Esophagus (tissue), 2 donors: ENCODE measurements at regions not wholly inside any gene's neighbourhood (a gene's known extent, or its start where the extent isn't known, plus 50 kb on each side); places are given as distances from the start of the nearest gene placed in this dataset.

Experiments used
- H3K27ac ChIP-seq, 2 donors: one replicate each; pipeline ENCODE4 v1.5.1; 2013; ENCODE audit warnings: low read depth in 2 of 2, mild to moderate bottlenecking in 2 of 2, inconsistent platforms in 1 of 2, low read length in 1 of 2, moderate library complexity in 1 of 2
- H3K27me3 ChIP-seq, 2 donors: one replicate each; pipeline ENCODE4 v1.6.1; 2013; ENCODE audit warnings: low read length in 2 of 2, control low read depth in 1 of 2, mild to moderate bottlenecking in 1 of 2; ENCODE audit not compliant: insufficient read depth in 2 of 2, control insufficient read depth in 1 of 2
- H3K36me3 ChIP-seq, 2 donors: one replicate each; pipeline ENCODE4 v1.6.1; 2013; ENCODE audit warnings: low read length in 1 of 2; ENCODE audit not compliant: control insufficient read depth in 2 of 2, insufficient read depth in 2 of 2
- H3K4me1 ChIP-seq, 2 donors: one replicate each; pipeline ENCODE4 v1.6.1; 2013; ENCODE audit warnings: low read length in 1 of 2; ENCODE audit not compliant: control insufficient read depth in 2 of 2, insufficient read depth in 2 of 2
- H3K4me3 ChIP-seq, 2 donors: one replicate each; pipeline ENCODE4 v1.5.1; 2013; ENCODE audit warnings: low read length in 2 of 2, mild to moderate bottlenecking in 2 of 2, low read depth in 1 of 2, moderate library complexity in 1 of 2
- H3K9me3 ChIP-seq, 2 donors: one replicate each; pipeline ENCODE4 v1.6.1; 2013; ENCODE audit warnings: mild to moderate bottlenecking in 2 of 2, low read depth in 1 of 2, low read length in 1 of 2, moderate library complexity in 1 of 2; ENCODE audit not compliant: control insufficient read depth in 2 of 2, insufficient read depth in 1 of 2
- WGBS, 2 donors: extraction: QIAGEN DNeasy Blood & Tissue Kit; methylation state at CpG; one replicate each; pipeline ENCODE4 v1.1.7; 2013; 5-methylcytosine and 5-hydroxymethylcytosine counted together
- donor health status: healthy with polysubstance abuse.
- donor health status: Bipolar disorder and iron deficiency.

DNA sequence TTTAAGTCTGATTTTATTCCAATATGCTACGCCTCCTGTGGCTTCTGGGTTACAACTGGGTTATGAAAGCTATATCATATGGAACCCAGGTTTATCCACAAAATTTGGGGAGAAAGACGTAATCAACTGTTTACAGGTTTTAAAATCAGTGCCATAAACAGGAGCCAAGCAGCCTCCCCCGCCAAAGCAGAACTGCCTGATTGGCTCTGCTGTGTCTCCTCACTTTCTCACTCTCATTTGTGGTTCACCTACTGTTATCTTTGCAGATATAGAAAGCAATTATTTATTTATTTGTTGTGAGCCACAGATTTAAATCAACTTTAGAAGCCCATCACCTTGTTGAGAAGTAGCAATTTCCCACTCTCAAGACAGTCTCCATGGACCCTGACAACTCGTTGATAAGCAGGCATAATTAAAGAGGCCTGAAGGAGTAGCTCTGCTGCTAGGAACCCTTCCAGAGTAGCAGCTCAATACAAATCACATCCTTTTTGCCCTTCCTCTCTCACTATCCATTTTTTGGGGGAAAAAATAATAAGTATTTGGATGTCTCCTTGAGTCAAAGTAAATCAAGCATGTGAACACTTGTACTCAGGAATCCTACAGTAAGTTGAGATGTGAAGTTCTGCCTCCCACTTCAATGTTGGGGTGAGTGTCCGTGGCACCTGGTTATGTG lies 191.0 kb upstream of the CCDC150 start:
- H3K4me3 ChIP-seq, result no peak overlapping the region
- H3K4me1 ChIP-seq, result no peaks in the 10 kb centered on the region
- 79 to 91% methylated on average over 5 of the region's 5 CpGs for WGBS, 2 donors
- H3K9me3 ChIP-seq, result no peaks in the 10 kb centered on the region
- no peaks in the 10 kb centered on the region for H3K27me3 ChIP-seq
- no peak overlapping the region for H3K27ac ChIP-seq
- no peaks in the 10 kb centered on the region for H3K36me3 ChIP-seq

- Histone ChIP-seq H3K4me1 (no peaks in the 10 kb centered on the region), H3K4me3 (no peak overlapping the region), H3K36me3 (no peaks in the 10 kb centered on the region), H3K27ac (no peak overlapping the region), H3K9me3 (no peaks in the 10 kb centered on the region), H3K27me3 (no peaks in the 10 kb centered on the region)
- 82 to 94% methylated on average over 1 of the region's 1 CpG for WGBS, 2 donors
Observed at GRCh38 chr2:196449083-196449482, 190.4 kb upstream of the CCDC150 start.

GRCh38 chr2:196452758-196453157 lies 186.8 kb upstream of the CCDC150 start:
- Histone ChIP-seq H3K27me3 (no peaks in the 10 kb centered on the region), H3K27ac (no peak overlapping the region), H3K36me3 (no peaks in the 10 kb centered on the region), H3K4me1 (no peaks in the 10 kb centered on the region), H3K9me3 (no peaks in the 10 kb centered on the region), H3K4me3 (no peak overlapping the region)

DNA sequence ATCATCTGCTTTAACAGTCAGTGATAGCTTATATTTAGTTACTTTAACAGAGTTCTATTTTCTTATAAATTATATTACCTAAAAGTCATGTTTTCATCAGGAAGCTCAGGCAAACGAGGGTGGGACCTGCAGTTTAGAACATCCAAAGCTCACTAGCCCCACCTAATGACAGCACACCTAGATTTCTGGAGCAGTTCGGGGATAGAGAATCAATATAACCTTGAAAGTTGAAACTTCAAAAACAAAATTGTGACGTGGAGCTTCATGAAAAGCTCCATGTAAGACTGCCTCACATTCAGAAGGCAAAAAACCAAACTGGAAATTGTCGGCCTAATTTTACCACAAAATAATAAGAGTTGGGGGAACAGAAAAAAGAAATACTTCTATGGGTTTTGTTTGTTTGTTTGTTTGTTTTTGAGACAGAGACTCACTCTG lies 185.9 kb upstream of the CCDC150 start:
- Histone ChIP-seq H3K4me3 (no peak overlapping the region), H3K27me3 (no peaks in the 10 kb centered on the region), H3K27ac (no peak overlapping the region), H3K36me3 (no peaks in the 10 kb centered on the region), H3K4me1 (no peaks in the 10 kb centered on the region), H3K9me3 (no peaks in the 10 kb centered on the region)
- WGBS, 2 donors, result 17 to 21% methylated on average over 4 of the region's 4 CpGs

DNA sequence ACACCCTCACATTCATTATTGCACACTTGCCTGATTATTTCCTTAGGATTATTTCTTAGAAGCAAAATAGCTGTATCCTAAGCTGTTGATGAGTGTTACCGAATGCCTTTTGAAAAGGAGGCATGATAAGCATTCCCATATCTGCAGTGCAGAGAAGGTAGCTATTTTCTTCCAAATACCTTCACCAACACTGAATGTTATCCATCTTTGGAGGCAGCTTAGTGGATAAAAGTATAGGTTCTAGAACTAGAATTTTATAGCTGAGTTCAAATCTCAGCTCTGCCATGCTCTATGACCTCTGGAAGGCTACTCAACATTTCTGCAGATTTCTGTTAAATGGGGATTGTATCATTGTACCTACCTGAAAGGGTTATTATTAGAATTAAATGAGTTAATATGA lies 185.0 kb upstream of the CCDC150 start:
- whole genome bisulfite sequencing, 2 donors, result 92 to 99% methylated on average over 1 of the region's 1 CpG
- no peaks in the 10 kb centered on the region for H3K27me3 ChIP-seq
- H3K9me3 ChIP-seq, result no peaks in the 10 kb centered on the region

GRCh38 chr2:196459539-196459938 lies 180.0 kb upstream of the CCDC150 start:
- no peaks in the 10 kb centered on the region for H3K9me3 ChIP-seq
- H3K27me3 ChIP-seq, result no peaks in the 10 kb centered on the region
- no peaks in the 10 kb centered on the region for H3K36me3 ChIP-seq
- no peak overlapping the region for H3K27ac ChIP-seq
- no peaks in the 10 kb centered on the region for H3K4me1 ChIP-seq
- whole genome bisulfite sequencing, 2 donors, result 57 to 59% methylated on average over 7 of the region's 7 CpGs
- H3K4me3 ChIP-seq, result no peak overlapping the region

More for the DNA sequence above, 185.0 kb upstream of the CCDC150 start:
- H3K27ac ChIP-seq, result no peak overlapping the region
- H3K36me3 ChIP-seq, result no peaks in the 10 kb centered on the region
- H3K4me3 ChIP-seq, result no peak overlapping the region
- no peaks in the 10 kb centered on the region for H3K4me1 ChIP-seq

DNA sequence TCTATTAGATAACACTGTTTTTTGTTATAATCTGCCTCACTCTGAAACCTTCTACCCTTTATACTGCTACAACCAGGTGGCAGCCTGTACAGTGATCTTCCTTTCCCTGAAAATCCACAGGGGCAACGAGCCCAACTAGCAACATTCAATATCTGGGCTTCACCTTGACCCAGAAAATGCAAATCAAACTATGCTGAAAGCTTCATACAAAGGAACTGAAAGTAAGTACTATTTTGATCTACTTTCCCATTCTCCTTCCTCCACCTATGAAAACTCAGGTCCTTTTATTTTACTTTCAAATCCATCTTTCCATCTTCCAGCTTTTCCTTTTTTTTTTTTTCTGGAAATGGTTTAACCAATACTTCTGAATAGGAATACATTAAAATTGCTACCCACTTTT lies 175.8 kb upstream of the CCDC150 start:
- WGBS, 2 donors, result 34 to 45% methylated on average over 1 of the region's 1 CpG
- no peak overlapping the region for H3K27ac ChIP-seq
- H3K9me3 ChIP-seq, result no peaks in the 10 kb centered on the region
- H3K27me3 ChIP-seq, result no peaks in the 10 kb centered on the region
- H3K4me3 ChIP-seq, result no peak overlapping the region
- H3K4me1 ChIP-seq, result no peaks in the 10 kb centered on the region
- no peaks in the 10 kb centered on the region for H3K36me3 ChIP-seq

GRCh38 chr2:196464311-196464710 lies 175.2 kb upstream of the CCDC150 start:
- 88 to 90% methylated on average over 2 of the region's 2 CpGs for WGBS, 2 donors
- no peaks in the 10 kb centered on the region for H3K36me3 ChIP-seq
- H3K4me3 ChIP-seq, result no peak overlapping the region
- H3K27ac ChIP-seq, result no peak overlapping the region
- no peaks in the 10 kb centered on the region for H3K9me3 ChIP-seq
- H3K27me3 ChIP-seq, result no peaks in the 10 kb centered on the region
- H3K4me1 ChIP-seq, result no peaks in the 10 kb centered on the region

DNA sequence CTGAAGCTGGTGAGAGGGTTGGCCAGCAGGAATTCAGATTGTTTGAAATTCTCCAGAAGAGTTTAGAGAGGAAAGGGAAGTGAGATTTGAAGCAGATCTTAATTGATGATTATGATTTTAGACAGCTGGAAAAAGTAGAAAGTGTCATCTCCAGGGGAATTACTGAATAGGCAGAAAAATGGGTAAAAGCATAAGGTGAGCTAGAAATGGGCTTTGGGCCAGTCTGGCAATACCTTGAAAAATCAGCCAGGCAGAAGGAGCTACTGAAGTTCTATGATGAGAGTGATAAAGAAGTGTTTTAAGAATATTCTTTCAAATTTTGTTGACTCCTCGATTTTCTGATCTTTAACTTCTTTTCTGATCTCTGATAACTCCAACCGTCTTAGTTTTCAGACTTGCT lies 172.9 kb upstream of the CCDC150 start:
- no peaks in the 10 kb centered on the region for H3K36me3 ChIP-seq

DNA sequence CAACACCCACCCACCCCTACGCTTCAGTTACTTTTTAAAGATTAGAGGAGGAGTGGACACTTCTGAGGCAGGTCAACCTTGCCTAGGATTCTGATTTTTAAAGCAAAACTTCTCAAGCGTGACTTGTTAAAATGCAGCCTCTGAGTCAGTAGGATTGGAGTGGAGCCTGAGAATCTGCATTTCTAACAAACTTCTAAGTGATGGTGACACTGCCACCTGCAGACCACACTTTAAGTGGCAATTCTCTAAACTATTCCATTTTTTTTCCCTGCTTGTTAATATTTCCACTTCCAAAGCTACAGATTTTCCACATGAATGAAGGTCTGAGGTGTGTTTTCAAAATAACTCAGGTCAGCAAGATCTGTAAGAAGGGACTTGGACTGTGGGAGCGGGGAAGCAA lies 171.1 kb upstream of the CCDC150 start:
- WGBS, 2 donors, result 82 to 95% methylated on average over 3 of the region's 3 CpGs
- no peaks in the 10 kb centered on the region for H3K4me1 ChIP-seq
- H3K9me3 ChIP-seq, result no peaks in the 10 kb centered on the region
- H3K27ac ChIP-seq, result no peak overlapping the region
- no peaks in the 10 kb centered on the region for H3K27me3 ChIP-seq
- H3K36me3 ChIP-seq, result no peaks in the 10 kb centered on the region
- H3K4me3 ChIP-seq, result no peak overlapping the region

More for the DNA sequence above, 172.9 kb upstream of the CCDC150 start:
- Histone ChIP-seq H3K27me3 (no peaks in the 10 kb centered on the region), H3K27ac (no peak overlapping the region), H3K4me3 (no peak overlapping the region), H3K4me1 (no peaks in the 10 kb centered on the region), H3K9me3 (no peaks in the 10 kb centered on the region)
- WGBS, 2 donors, result 67 to 81% methylated on average over 2 of the region's 2 CpGs
